B cell (primary cell): ENCODE measurements at regions not wholly inside any gene's neighbourhood (a gene's known extent, or its start where the extent isn't known, plus 50 kb on each side); places are given as distances from the start of the nearest gene placed in this dataset. TPM values are rescaled to one million over a fixed set of nuclear protein-coding genes. Genes with fewer than 3 reads are reported as not detected.

Experiments used
- ATAC-seq: fragments of 200-7000 bp; cut with Tn5 transposase; one replicate; pipeline ENCODE4 v1.10.0; 2021; ENCODE audit warnings: low read depth, mild to moderate bottlenecking, moderate number of reproducible peaks, moderate library complexity
- CTCF ChIA-PET: fragments of 350-600 bp; sonication (Branson Sonifier 250); formaldehyde crosslinking; loops from one replicate; lab custom pipeline; 2021; ENCODE audit warnings: antibody characterized with exemption, inconsistent platforms; lab: Charles Lee
- POLR2A ChIA-PET: fragments of 350-600 bp; sonication (Branson Sonifier 250); formaldehyde crosslinking; loops from one replicate; lab custom pipeline; 2021; ENCODE audit warnings: antibody characterized with exemption; lab: Charles Lee
- DNase-seq: peaks from one replicate; pipeline ENCODE4 v3.0.0; 2013
- H2AFZ ChIP-seq: 2 replicates; pipeline ENCODE4 v1.6.1; 2012; ENCODE audit warnings: mild to moderate bottlenecking, low read depth, low read length; ENCODE audit not compliant: insufficient read depth, poor library complexity, severe bottlenecking
- H3K27ac ChIP-seq, 2 donors: 1 replicate in 1 of 2; 2 replicates in 1 of 2; pipeline ENCODE4 v1.5.1; 2012 to 2013; ENCODE audit warnings: low read length in 2 of 2, mild to moderate bottlenecking in 2 of 2, moderate library complexity in 1 of 2
- H3K27me3 ChIP-seq, 4 experiments: fragments of 200-600 bp in 1 of 4; sonication (generic) in 1 of 4; replicated peaks in 1 of 4; 1 replicate in 2 of 4; 2 replicates in 2 of 4; pipeline versions ENCODE4 v1.6.1 to v1.7.0; 2013 to 2016; ENCODE audit warnings: low read length in 3 of 4, mild to moderate bottlenecking in 2 of 4, mixed read lengths in 1 of 4, moderate library complexity in 1 of 4; ENCODE audit not compliant: insufficient read depth in 4 of 4, control insufficient read depth in 3 of 4; ENCODE audit errors: control extremely low read depth in 1 of 4
- H3K36me3 ChIP-seq, 2 experiments: replicated peaks in 1 of 2; 1 replicate in 1 of 2; 2 replicates in 1 of 2; pipeline versions ENCODE4 v1.6.1 to v1.7.1; 2013; ENCODE audit warnings: low read length in 1 of 2; ENCODE audit not compliant: insufficient read depth in 2 of 2, control insufficient read depth in 1 of 2; ENCODE audit errors: control extremely low read depth in 1 of 2, extremely low read depth in 1 of 2
- H3K4me1 ChIP-seq, 2 donors: fragments of 200-600 bp in 1 of 2; sonication (generic) in 1 of 2; 1 replicate in 1 of 2; 2 replicates in 1 of 2; pipeline versions ENCODE4 v1.5.1 to v1.6.1; 2013 to 2017; ENCODE audit warnings: low read length in 2 of 2; ENCODE audit not compliant: control insufficient read depth in 2 of 2, insufficient read depth in 2 of 2
- H3K4me2 ChIP-seq: replicated peaks from 2 replicates; pipeline ENCODE3; 2012; ENCODE audit warnings: mild to moderate bottlenecking, low read depth, low read length; ENCODE audit not compliant: poor library complexity, severe bottlenecking
- H3K4me3 ChIP-seq, 5 experiments: fragments of 200-600 bp in 1 of 5; sonication (generic) in 1 of 5; 1 replicate in 3 of 5; 2 replicates in 2 of 5; pipeline versions ENCODE4 v1.5.1 to v1.7.0; 2011 to 2016; ENCODE audit warnings: low read length in 4 of 5, mild to moderate bottlenecking in 4 of 5, low read depth in 2 of 5, control low read depth in 1 of 5, moderate library complexity in 1 of 5; ENCODE audit not compliant: insufficient read depth in 1 of 5; ENCODE audit errors: control extremely low read depth in 1 of 5, extremely low read depth in 1 of 5
- H3K79me2 ChIP-seq: fragments of 200-600 bp; sonication (generic); one replicate; pipeline ENCODE4 v1.6.0; 2016; ENCODE audit warnings: low read length; ENCODE audit not compliant: control insufficient read depth, insufficient read depth
- H3K9ac ChIP-seq: fragments of 200-600 bp; sonication (generic); 2 replicates; pipeline ENCODE4 v1.6.1; 2017; ENCODE audit warnings: mild to moderate bottlenecking, low read length, moderate library complexity
- H3K9me3 ChIP-seq, 3 donors: one replicate each; pipeline versions ENCODE4 v1.6.1 to v1.7.1; 2013; ENCODE audit warnings: low read length in 2 of 3; ENCODE audit not compliant: control insufficient read depth in 2 of 3, insufficient read depth in 1 of 3; ENCODE audit errors: control extremely low read depth in 1 of 3
- H4K20me1 ChIP-seq: 2 replicates; pipeline ENCODE4 v1.6.0; 2012; ENCODE audit warnings: mild to moderate bottlenecking, low read length; ENCODE audit not compliant: insufficient read depth, control insufficient read depth, poor library complexity, severe bottlenecking
- H3K27ac Mint-ChIP-seq: one replicate; pipeline ENCODE4 v1.8.0; 2021; ENCODE audit warnings: mixed read lengths
- H3K27me3 Mint-ChIP-seq: one replicate; pipeline ENCODE4 v1.8.0; 2021; ENCODE audit warnings: mixed read lengths
- H3K4me1 Mint-ChIP-seq: one replicate; pipeline ENCODE4 v1.8.0; 2021; ENCODE audit warnings: mixed read lengths
- H3K4me3 Mint-ChIP-seq: one replicate; pipeline ENCODE4 v1.8.0; 2021; ENCODE audit warnings: mixed read lengths
- H3K9me3 Mint-ChIP-seq: one replicate; pipeline ENCODE4 v1.8.0; 2022; ENCODE audit warnings: mixed read lengths; ENCODE audit not compliant: insufficient read depth
- EZH2 ChIP-seq: IDR thresholded peaks from 2 replicates; pipeline ENCODE4 v1.6.1; 2012; ENCODE audit warnings: borderline replicate concordance, low read depth, mild to moderate bottlenecking, moderate library complexity, low read length; ENCODE audit not compliant: insufficient read depth, poor library complexity, severe bottlenecking
- WGBS: methylation state at CpG from one replicate; pipeline ENCODE4 v1.1.5; 2013; ENCODE audit warnings: missing lambda C conversion rate; ENCODE audit not compliant: insufficient coverage; 5-methylcytosine and 5-hydroxymethylcytosine counted together
- intact Hi-C: fragments of 100-400 bp; cut with micrococcal nuclease; formaldehyde crosslinking; loops from one replicate; pipeline ENCODE4 v1.10.0; 2022
- small RNA-seq: library from RNA; depleted of rRNA; stranded (forward); fragments of <200 nt; gene quantifications from one replicate; pipeline ENCODE3, GENCODE V24; 2012; ENCODE audit warnings: low replicate concordance, low read depth; ENCODE audit not compliant: insufficient read length
- TF ChIP-seq, protein P1 (sequence below): fragments of 200-600 bp; IDR thresholded peaks from one replicate; pipeline ENCODE4 v1.8.0; 2022; ENCODE audit warnings: antibody characterized with exemption, mild to moderate bottlenecking

DNA sequence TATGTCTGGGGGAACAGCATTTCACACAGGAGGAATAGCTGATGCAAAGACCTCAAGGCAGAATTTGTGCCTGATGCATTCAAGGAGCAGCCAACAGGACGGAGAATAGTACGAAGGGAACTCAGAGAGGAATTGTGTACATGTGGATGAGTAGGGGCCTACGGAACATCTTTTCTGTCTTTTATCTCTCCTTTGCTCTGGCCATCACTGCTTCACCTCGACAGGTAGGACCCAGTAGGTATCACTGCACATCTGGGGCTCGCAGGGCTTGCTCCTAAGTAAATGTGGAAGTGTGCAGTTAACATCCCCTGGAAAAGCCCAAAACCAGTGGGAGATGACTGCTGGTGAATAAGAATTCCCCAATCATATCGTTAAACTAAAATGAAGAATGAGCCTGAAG is 56.4 kb upstream of the POU1F1 start:
- Mint-ChIP-seq H3K27ac (no peak overlapping the region), H3K27me3 (no peaks in the 10 kb centered on the region), H3K9me3 (no peaks in the 10 kb centered on the region), H3K4me1 (no peaks in the 10 kb centered on the region), H3K4me3 (no peak overlapping the region)
- ChIA-PET POLR2A (no interaction called here), CTCF (no interaction called here)
- WGBS, result no CpG with 5 or more reads among the region's 6 CpGs
- H3K36me3 ChIP-seq, result no peaks in the 10 kb centered on the region
- H4K20me1 ChIP-seq, result no peaks in the 10 kb centered on the region
- no peaks in the 10 kb centered on the region for H3K4me1 ChIP-seq
- DNase-seq (no peak), ATAC-seq (no peak)
- H2AFZ ChIP-seq, result no peak overlapping the region
- no peak overlapping the region for H3K27ac ChIP-seq
- H3K4me2 ChIP-seq, result no peak overlapping the region
- no peak overlapping the region for H3K9ac ChIP-seq
- no peak overlapping the region for H3K4me3 ChIP-seq
- H3K27me3 ChIP-seq, result no peaks in the 10 kb centered on the region
- H3K9me3 ChIP-seq, result no peaks in the 10 kb centered on the region
- no peaks in the 10 kb centered on the region for H3K79me2 ChIP-seq
- TF ChIP-seq, protein P1, sequence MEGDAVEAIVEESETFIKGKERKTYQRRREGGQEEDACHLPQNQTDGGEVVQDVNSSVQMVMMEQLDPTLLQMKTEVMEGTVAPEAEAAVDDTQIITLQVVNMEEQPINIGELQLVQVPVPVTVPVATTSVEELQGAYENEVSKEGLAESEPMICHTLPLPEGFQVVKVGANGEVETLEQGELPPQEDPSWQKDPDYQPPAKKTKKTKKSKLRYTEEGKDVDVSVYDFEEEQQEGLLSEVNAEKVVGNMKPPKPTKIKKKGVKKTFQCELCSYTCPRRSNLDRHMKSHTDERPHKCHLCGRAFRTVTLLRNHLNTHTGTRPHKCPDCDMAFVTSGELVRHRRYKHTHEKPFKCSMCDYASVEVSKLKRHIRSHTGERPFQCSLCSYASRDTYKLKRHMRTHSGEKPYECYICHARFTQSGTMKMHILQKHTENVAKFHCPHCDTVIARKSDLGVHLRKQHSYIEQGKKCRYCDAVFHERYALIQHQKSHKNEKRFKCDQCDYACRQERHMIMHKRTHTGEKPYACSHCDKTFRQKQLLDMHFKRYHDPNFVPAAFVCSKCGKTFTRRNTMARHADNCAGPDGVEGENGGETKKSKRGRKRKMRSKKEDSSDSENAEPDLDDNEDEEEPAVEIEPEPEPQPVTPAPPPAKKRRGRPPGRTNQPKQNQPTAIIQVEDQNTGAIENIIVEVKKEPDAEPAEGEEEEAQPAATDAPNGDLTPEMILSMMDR, result no peak
- no peak for TF ChIP-seq EZH2
- intact Hi-C loops, result no loop called here

GRCh38 chr3:87329065-87329464 is 52.7 kb upstream of the POU1F1 start:
- H3K9ac ChIP-seq, result no peak overlapping the region
- no peaks in the 10 kb centered on the region for H3K79me2 ChIP-seq
- H4K20me1 ChIP-seq, result no peaks in the 10 kb centered on the region
- no peak overlapping the region for H3K4me2 ChIP-seq
- H3K9me3 Mint-ChIP-seq, result peaks cover 2% of the 10 kb centered on the region
- no peak overlapping the region for H3K27ac ChIP-seq
- ATAC-seq (no peak), DNase-seq (no peak)
- POLR2A ChIA-PET, result no interaction called here
- no peak overlapping the region for H2AFZ ChIP-seq
- H3K27ac Mint-ChIP-seq, result no peak overlapping the region
- no peaks in the 10 kb centered on the region for H3K4me1 Mint-ChIP-seq
- H3K4me3 Mint-ChIP-seq, result no peak overlapping the region
- H3K4me3 ChIP-seq, result no peak overlapping the region
- CTCF ChIA-PET, result interaction anchor here (0.7 kb wide), 1 partner anchor 792 kb away, joined by 4 read pairs; no protein-coding TSS in a partner anchor
- no peaks in the 10 kb centered on the region for H3K4me1 ChIP-seq
- peaks cover 0 to 2% (median 0%) of the 10 kb centered on the region in 4 experiments for H3K27me3 ChIP-seq
- H3K27me3 Mint-ChIP-seq, result peaks cover 8% of the 10 kb centered on the region
- no peaks in the 10 kb centered on the region for H3K9me3 ChIP-seq
- intact Hi-C loops, result no loop called here
- H3K36me3 ChIP-seq, result no peaks in the 10 kb centered on the region
- no CpG with 5 or more reads among the region's 1 CpG for WGBS
- TF ChIP-seq, protein P1, result no peak
- no peak for TF ChIP-seq EZH2

Small RNAs in the stretch of these regions (small RNA-seq; reads per million reads assigned to genes)
- gene RNU6-873P, result not detected
- gene RNU6ATAC6P, result not detected
